ENCODE measurements at regions not wholly inside any gene's neighbourhood (a gene's known extent, or its start where the extent isn't known, plus 50 kb on each side); places are given as distances from the start of the nearest gene placed in this dataset.

DNA sequence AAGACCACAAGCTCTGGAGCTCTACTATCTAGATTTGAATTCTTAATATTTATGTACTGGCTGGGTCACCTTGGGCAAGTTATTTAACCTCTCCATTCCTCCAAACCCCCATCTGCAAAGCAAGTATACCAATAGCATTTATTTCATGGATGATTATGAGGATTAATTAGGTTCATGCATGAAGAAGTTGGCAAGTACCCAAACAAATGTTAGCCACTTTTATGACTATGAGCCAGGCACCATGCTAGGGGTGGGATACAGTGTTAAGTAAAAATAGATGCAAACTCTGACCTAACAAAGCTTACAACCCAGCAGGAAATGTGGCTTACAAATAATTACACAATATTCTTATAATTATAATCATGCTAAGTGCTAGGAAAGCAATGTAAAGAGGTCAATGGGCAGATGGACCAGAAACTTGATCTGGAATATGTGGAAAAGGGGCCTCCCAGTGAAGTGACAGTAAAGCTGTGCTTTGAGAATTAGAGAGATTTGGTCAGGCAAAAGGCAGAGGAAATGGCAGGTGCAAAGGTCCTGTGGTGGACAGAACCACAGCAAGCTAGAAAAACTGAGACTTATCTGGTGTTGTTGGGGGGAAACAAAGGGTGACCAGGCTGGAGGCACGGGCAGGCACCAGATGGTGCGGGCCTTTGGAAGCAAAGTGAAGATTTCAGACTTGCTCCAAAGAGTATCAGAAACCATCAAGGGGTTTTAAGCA, 525.2 kb upstream of the TRPC7 start:
- TF ChIP-seq, protein P1, sequence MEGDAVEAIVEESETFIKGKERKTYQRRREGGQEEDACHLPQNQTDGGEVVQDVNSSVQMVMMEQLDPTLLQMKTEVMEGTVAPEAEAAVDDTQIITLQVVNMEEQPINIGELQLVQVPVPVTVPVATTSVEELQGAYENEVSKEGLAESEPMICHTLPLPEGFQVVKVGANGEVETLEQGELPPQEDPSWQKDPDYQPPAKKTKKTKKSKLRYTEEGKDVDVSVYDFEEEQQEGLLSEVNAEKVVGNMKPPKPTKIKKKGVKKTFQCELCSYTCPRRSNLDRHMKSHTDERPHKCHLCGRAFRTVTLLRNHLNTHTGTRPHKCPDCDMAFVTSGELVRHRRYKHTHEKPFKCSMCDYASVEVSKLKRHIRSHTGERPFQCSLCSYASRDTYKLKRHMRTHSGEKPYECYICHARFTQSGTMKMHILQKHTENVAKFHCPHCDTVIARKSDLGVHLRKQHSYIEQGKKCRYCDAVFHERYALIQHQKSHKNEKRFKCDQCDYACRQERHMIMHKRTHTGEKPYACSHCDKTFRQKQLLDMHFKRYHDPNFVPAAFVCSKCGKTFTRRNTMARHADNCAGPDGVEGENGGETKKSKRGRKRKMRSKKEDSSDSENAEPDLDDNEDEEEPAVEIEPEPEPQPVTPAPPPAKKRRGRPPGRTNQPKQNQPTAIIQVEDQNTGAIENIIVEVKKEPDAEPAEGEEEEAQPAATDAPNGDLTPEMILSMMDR (conservative IDR thresholded peaks at IDR 0.05; ENCODE audit: low read depth, low read length) = no peak
- TF ChIP-seq CEBPB (IDR thresholded peaks at IDR 0.05; ENCODE audit: low read depth, low read length) (no peak), POLR2A (IDR thresholded peaks at IDR 0.05; ENCODE audit: low read depth, low read length) (no peak), MAZ (IDR thresholded peaks at IDR 0.05; ENCODE audit: borderline replicate concordance, low read depth, low read length) (no peak), MAFK (IDR thresholded peaks at IDR 0.05; ENCODE audit: low read depth, low read length) (no peak), SMC3 (IDR thresholded peaks at IDR 0.05; ENCODE audit: low read depth, low read length) (no peak), NFE2L2 (IDR thresholded peaks at IDR 0.05; ENCODE audit: low read depth, low read length) (no peak), RAD21 (IDR thresholded peaks at IDR 0.05; ENCODE audit: low read length) (no peak), RFX5 (IDR thresholded peaks at IDR 0.05; ENCODE audit: low read depth, low read length) (no peak), CHD1 (IDR thresholded peaks at IDR 0.05; ENCODE audit: low read depth, low read length) (no peak)
- TF ChIP-seq, protein P2, sequence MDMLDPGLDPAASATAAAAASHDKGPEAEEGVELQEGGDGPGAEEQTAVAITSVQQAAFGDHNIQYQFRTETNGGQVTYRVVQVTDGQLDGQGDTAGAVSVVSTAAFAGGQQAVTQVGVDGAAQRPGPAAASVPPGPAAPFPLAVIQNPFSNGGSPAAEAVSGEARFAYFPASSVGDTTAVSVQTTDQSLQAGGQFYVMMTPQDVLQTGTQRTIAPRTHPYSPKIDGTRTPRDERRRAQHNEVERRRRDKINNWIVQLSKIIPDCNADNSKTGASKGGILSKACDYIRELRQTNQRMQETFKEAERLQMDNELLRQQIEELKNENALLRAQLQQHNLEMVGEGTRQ (IDR thresholded peaks at IDR 0.05; ENCODE audit: low read depth, low read length) = no peak
- TF ChIP-seq, protein P3, sequence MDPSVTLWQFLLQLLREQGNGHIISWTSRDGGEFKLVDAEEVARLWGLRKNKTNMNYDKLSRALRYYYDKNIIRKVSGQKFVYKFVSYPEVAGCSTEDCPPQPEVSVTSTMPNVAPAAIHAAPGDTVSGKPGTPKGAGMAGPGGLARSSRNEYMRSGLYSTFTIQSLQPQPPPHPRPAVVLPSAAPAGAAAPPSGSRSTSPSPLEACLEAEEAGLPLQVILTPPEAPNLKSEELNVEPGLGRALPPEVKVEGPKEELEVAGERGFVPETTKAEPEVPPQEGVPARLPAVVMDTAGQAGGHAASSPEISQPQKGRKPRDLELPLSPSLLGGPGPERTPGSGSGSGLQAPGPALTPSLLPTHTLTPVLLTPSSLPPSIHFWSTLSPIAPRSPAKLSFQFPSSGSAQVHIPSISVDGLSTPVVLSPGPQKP (IDR thresholded peaks at IDR 0.05; ENCODE audit: borderline replicate concordance, low read depth, low read length) = no peak

Data from IMR-90 (cell line).